ENCODE measurements at regions not wholly inside any gene's neighbourhood (a gene's known extent, or its start where the extent isn't known, plus 50 kb on each side); places are given as distances from the start of the nearest gene placed in this dataset.
A peak's percentile ranks its signal among the peaks of the same experiment; 100 is the strongest.

- 86 to 92% (median 88%) methylated on average over 8 of the region's 8 CpGs for WGBS, 5 donors
- Histone ChIP-seq H3K27ac (no peak overlapping the region), H3K4me1 (peaks cover 21 to 48% (median 30%) of the 10 kb centered on the region in 4 donors), H3K9me3 (no peaks in the 10 kb centered on the region), H3K36me3 (no peaks in the 10 kb centered on the region), H3K4me3 (no peak overlapping the region), H3K27me3 (no peaks in the 10 kb centered on the region)
- DNase-seq: no peak
- intact Hi-C loops (cut with DNase I; ENCODE audit: low total_unique reads): no loop called here
- TF ChIP-seq POLR2A (IDR thresholded peaks at IDR 0.05) (no peak), EP300 (IDR thresholded peaks at IDR 0.05) (no peak), POLR2AphosphoS5 (IDR thresholded peaks at IDR 0.05) (no peak)
- TF ChIP-seq, protein P1, sequence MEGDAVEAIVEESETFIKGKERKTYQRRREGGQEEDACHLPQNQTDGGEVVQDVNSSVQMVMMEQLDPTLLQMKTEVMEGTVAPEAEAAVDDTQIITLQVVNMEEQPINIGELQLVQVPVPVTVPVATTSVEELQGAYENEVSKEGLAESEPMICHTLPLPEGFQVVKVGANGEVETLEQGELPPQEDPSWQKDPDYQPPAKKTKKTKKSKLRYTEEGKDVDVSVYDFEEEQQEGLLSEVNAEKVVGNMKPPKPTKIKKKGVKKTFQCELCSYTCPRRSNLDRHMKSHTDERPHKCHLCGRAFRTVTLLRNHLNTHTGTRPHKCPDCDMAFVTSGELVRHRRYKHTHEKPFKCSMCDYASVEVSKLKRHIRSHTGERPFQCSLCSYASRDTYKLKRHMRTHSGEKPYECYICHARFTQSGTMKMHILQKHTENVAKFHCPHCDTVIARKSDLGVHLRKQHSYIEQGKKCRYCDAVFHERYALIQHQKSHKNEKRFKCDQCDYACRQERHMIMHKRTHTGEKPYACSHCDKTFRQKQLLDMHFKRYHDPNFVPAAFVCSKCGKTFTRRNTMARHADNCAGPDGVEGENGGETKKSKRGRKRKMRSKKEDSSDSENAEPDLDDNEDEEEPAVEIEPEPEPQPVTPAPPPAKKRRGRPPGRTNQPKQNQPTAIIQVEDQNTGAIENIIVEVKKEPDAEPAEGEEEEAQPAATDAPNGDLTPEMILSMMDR (IDR thresholded peaks at IDR 0.05): no peak
These were observed 124.7 kb upstream of the GSE1 start for GRCh38 chr16:85488414-85488813.

DNA sequence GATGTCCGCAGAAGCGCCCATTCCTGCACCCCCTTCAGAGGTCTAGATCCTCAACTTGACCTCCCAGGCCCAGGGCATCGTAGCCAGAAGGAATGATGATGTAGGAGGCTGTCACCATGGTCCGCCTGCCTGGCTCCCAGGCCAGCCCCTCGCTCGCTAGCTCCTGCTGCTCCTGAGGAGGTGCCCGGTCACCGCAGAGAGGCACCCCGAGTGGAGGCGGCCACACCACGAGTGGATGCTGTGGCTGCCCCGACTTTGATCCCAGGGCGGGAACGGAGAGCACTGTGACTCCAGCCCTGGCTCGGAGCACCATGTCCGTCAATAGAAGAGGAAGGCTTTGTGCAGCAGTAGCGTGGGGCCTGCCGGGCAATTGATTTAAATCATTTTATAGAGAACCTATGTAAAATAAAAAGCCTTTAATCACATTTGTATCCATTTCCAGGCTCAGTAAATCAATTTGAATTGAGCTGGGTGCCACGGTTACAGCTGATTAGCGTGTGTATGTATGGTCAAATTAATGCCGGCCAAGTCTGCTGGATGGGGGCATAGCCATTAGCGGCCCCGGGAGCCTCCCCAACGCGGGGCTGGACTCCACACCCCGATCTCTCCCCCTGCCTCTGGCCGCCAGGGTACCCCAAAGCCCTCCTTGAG is 122.6 kb upstream of the GSE1 start:
- WGBS, 5 donors: 84 to 91% (median 90%) methylated on average over 11 to 27 of the region's 27 CpGs

DNA sequence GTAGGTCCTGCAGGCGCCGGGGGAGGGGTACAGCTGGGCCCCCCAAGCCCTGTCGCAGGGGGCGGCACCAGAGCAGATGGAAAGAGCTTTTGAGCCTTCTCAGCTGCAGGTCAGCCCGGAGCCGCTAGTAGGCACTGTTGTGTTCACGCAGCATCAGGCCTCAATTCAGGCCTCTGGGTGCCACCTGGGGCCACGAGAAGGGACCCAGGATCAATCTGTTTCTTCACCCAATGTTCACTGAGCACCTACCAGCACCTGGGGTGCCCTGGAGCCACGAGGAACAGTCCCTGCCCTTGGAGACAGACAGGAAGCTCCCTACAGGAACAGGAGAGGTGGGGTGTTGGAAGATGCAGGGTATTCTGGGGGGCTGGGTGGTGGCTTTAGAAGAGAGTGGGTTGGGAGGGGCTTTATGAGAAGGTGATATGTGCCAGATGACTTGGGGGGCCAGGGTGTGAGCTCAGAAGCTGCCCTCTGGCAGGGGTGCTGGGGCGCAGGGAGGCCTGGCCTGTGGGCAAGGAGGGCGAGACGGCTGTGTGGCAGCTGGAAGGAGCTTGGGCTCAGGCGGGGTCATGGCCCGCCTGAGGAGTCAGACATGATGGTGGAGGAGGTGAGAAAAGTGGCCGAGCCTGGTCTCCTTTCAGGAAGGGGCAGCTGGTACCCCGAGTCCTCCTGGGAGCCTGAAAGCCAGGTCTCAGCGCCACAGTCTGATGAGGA is 121.9 kb upstream of the GSE1 start:
- no peaks in the 10 kb centered on the region for H3K9me3 ChIP-seq
- H3K4me1 ChIP-seq: peaks cover 21 to 37% (median 24%) of the 10 kb centered on the region in 4 donors
- 69 to 80% (median 74%) methylated on average over 17 of the region's 17 CpGs for WGBS, 5 donors
- H3K36me3 ChIP-seq: no peaks in the 10 kb centered on the region
- no peaks in the 10 kb centered on the region for H3K27me3 ChIP-seq
- H3K4me3 ChIP-seq: no peak overlapping the region
- TF ChIP-seq POLR2AphosphoS5 (IDR thresholded peaks at IDR 0.05): no peak
- TF ChIP-seq, protein P1 (IDR thresholded peaks at IDR 0.05): peak in 5 of 7 experiments; percentile 14 to 73 (median 26)
- peak; percentile 48 to 68 for DNase-seq
- intact Hi-C loops (cut with DNase I; ENCODE audit: low total_unique reads): no loop called here
- H3K27ac ChIP-seq: peak overlapping the region; percentile 55 to 72 (median 65)

More for the DNA sequence above, 122.6 kb upstream of the GSE1 start:
- Histone ChIP-seq H3K27me3 (no peaks in the 10 kb centered on the region), H3K4me3 (no peak overlapping the region), H3K4me1 (peaks cover 21 to 37% (median 24%) of the 10 kb centered on the region in 4 donors), H3K36me3 (no peaks in the 10 kb centered on the region), H3K27ac (no peak overlapping the region), H3K9me3 (no peaks in the 10 kb centered on the region)
- intact Hi-C loops (cut with DNase I; ENCODE audit: low total_unique reads): no loop called here
- DNase-seq: no peak
- TF ChIP-seq POLR2AphosphoS5 (IDR thresholded peaks at IDR 0.05) (no peak), POLR2A (IDR thresholded peaks at IDR 0.05) (no peak), EP300 (IDR thresholded peaks at IDR 0.05) (no peak)
- TF ChIP-seq, protein P1 (IDR thresholded peaks at IDR 0.05): no peak

- 21 to 39% (median 28%) methylated on average over 4 to 17 of the region's 17 CpGs for WGBS, 5 donors
- H3K4me1 ChIP-seq: peaks cover 21 to 37% (median 24%) of the 10 kb centered on the region in 4 donors
- intact Hi-C loops (cut with DNase I; ENCODE audit: low total_unique reads): no loop called here
- no peaks in the 10 kb centered on the region for H3K9me3 ChIP-seq
- DNase-seq: peak; percentile 88 to 95
- H3K27me3 ChIP-seq: no peaks in the 10 kb centered on the region
- peak overlapping the region; percentile 55 to 72 (median 65) for H3K27ac ChIP-seq
- TF ChIP-seq POLR2AphosphoS5 (IDR thresholded peaks at IDR 0.05) (peak; percentile 28 to 64 (median 60)), POLR2A (IDR thresholded peaks at IDR 0.05) (no peak), EP300 (IDR thresholded peaks at IDR 0.05) (no peak)
- TF ChIP-seq, protein P1 (IDR thresholded peaks at IDR 0.05): peak in 1 of 7 experiments; percentile 11
- no peak overlapping the region for H3K4me3 ChIP-seq
- no peaks in the 10 kb centered on the region for H3K36me3 ChIP-seq
These were observed 121.3 kb upstream of the GSE1 start for GRCh38 chr16:85491798-85492294.
